ENCODE measurements at regions not wholly inside any gene's neighbourhood (a gene's known extent, or its start where the extent isn't known, plus 50 kb on each side); places are given as distances from the start of the nearest gene placed in this dataset.
"Not testable (repeated sequence)": the region's sequence is repeated elsewhere in the genome, so short reads cannot be mapped to it uniquely, and the experiment has no call there.

DNA sequence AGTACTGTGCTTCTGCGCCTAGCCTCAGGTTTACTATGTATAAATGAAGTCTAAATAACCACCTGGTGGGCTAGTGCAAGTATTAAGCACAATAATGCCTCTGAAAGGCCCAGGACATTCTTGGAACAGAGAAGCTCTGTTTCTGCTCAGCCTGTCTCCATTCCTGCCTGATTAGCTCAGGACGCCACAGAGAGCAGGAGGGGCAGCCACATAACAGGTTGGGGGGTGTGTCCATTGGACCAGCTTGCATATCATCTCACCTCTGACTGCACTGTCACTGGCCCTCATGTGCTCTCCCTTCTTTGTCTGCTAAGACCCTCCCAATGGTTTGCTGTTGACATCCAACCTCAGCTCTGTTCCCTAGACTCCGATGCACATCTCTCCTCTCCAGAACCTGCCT is 52.8 kb upstream of the IKZF1 start:
- DNase-seq: no peak

DNA sequence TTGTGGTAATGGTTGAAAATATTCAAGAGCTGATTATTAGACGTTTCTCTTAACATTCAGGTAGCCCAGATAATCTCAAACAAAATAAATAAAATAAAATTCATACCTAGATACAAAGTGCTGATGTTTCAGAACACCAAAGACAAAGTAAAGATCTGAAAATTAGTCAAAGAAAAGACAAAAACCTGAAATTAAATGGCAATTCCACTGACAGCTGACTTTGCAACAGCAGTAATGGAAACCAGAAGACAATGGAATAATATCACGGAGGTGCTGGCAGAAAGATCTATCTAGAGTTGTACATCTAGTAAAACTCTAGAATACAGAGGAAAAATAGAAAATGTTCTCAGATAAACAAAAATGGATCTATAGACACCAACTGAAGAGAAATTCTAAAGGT is 58.0 kb upstream of the IKZF1 start:
- DNase-seq: no peak

DNA sequence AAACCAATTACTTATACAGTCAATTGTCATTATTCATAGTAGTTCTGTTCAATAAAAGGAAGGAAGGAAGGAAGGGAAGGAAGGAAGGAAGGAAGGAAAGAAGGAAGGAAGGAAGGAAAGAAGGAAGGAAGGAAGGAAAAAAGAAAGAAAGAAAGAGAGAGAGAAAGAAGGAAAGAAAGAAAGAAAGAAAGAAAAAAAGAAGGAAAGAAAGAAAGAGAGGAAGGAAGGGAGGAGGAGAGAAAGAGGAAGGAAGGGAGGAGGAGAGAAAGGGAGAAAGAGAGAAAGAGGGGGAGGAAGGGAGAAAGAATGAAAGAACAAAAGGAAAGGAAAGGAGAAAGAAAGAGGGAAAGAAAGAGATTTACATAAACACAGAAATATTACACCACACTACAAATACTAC is 62.4 kb upstream of the IKZF1 start:
- not testable (repeated sequence) for DNase-seq

- DNase-seq: not testable (repeated sequence)
Observed at GRCh38 chr7:50240699-50241098, 63.8 kb upstream of the IKZF1 start.

DNA sequence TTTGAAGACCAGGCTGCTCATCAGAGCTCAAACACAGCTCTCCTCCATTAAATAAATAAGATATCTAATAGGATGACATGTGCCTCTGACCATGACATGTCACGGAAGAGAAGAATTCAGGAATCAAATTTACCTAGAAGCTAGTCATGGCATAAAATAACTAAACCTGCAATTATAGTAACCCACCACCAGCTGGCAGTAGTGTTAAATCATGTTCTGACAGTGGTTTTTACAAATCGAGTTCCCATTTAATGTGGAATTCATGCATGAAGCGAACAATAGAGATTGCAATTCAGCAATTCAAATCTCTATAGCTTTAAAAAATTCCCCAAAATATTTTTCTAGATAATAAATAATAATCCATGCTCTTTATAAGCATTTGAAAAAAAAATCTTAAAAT is 74.6 kb upstream of the IKZF1 start:
- DNase-seq: no peak

DNA sequence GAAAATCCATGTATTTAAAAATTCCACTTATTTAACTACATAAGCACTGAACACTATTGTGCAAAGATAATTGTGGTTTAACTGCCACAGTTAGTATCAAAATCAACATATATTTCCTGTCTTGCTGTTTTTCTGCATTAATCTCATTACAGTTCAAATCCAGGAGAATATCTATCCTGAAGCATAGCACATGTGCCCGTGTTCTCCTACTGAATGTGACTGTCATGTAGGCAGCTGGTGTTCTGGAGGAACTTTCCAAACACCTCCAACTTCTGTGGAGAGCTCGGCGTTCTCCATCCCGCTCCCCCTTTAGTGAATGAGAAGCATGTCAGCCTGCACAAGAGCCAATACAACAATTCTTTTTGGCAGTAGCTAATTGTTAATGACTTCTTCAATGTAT is 76.4 kb upstream of the IKZF1 start:
- no peak for DNase-seq

DNA sequence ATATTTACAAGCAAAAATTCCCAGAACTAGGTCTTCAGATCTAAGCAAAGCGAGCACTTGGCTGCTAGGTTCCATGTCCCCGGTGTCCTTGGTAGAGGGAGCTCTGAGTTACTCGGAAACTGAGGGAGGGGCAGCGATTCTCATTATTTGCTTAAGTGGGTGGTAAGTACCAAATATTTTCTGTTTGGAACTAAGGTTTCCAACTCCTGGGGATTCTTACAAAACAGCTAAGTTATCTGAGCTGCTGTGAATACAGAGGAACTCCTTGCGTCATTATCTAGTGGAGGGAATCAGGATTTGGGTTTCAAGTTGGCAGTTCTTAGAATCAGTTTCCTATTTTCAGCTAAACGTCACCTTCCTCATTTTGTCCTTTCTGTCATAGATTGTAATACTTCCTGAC is 76.8 kb upstream of the IKZF1 start:
- DNase-seq: no peak

GRCh38 chr7:50226669-50227068 is 77.8 kb upstream of the IKZF1 start:
- no peak for DNase-seq

- DNase-seq: no peak
Observed at GRCh38 chr7:50226145-50226544, 78.4 kb upstream of the IKZF1 start.

GRCh38 chr7:50221433-50221832 is 83.1 kb upstream of the IKZF1 start:
- no peak for DNase-seq

GRCh38 chr7:50221028-50221427 is 83.5 kb upstream of the IKZF1 start:
- DNase-seq: no peak

- DNase-seq: no peak
Observed at GRCh38 chr7:50220273-50220672, 84.2 kb upstream of the IKZF1 start.

GRCh38 chr7:50217821-50218281 is 86.7 kb upstream of the IKZF1 start:
- no peak for DNase-seq

DNA sequence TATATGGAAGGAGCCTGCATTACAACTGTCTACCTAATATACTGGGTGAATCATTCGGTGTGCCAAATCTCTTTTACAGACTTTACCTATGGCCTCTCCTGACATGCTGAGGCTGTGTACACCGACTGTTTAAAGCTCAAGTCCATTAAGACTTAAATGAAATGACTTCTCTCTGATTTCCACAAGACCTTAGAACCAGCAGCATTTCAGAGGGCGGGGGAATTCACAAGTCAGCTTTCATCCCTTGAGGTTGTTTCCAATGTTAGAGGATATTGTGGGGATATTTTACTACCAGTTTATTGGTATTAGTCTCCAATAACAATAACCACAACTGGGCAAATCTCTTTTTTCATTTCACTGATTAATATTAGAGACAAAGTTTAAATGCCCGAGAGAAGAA is 87.1 kb upstream of the IKZF1 start:
- DNase-seq: no peak

- no peak for DNase-seq
Observed at GRCh38 chr7:50216626-50217025, 87.9 kb upstream of the IKZF1 start.

GRCh38 chr7:50214771-50215170 is 89.7 kb upstream of the IKZF1 start:
- DNase-seq: no peak

- no peak for DNase-seq
Observed at GRCh38 chr7:50214126-50214670, 90.3 kb upstream of the IKZF1 start.

DNA sequence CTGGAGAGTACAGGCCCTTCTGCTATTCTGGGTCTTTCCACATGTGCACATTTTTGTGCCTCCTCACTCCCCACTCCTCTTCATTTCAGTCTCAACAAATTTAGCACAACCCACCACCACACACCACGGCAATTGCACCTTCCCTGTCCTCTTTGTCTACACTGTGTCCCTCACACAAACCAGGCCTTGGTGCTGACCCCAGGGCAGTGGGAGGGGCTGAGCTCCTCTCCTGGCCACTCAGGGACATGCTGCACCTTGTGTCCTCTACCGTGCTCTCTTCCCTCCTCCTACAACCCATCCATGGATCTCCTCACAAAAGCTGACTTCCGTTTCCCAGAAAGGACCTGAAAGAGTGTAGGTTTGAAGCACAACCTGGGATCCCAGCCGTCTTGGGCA is 90.9 kb upstream of the IKZF1 start:
- no peak for DNase-seq

DNA sequence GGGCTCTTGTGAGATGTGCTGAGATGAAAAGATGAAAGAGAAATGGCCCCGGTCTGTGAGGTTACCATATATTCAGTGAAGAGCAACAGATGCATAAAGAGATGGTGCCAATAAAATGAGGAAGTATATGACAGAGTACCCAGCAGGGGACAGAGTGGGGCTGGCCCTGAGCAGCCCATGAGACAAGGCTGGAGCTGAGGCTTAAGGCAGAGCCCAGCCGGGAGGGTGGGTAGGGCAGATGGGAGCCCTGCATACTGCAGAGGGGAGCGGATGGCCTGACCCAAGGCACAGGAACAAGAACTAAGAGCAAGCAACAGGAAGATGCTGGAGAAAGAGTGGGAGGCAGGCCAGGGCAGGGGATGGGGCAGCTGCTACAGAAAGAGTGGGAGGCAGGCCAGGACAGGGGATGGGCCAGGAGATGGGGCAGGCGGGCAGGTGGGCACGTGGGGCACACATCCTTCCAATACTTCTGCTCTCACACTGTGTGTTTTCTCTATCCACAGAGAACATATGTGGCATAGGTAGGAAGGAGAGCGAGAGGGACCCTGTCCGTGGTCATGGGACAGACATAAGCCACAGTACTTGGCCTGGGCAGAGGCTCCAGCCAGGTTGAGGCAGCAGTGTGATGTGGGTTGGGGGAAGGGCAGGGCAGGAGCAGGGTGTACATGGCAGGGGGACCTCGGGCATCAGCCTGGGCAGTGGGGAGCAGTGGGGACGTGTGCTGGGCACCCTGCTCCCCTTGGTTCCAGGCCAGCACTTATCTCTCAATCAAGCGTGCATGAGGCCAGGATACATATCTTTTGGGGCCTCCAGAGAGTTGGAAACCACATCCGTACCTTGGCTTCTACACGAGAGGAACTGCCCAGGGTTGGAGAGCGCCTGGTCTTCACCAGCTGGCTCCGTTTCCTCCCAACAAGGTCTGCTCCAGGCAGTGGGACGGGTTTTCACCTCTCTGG is 91.6 kb upstream of the IKZF1 start:
- DNase-seq: no peak

DNA sequence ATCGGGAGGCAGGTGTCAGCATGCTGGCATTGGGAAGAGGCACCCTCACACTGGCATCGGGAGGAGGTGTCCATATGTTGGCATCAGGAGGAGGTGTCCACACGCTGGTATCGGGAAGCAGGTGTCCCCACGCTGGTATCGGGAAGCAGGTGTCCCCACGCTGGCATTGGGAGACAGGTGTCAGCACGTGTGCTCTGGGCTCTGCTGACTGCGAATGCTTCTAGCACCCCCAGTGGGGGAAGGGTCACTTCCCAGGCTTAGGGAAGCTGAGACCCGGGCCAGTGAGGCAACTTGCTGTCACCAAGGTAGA is 92.5 kb upstream of the IKZF1 start:
- DNase-seq: no peak

GRCh38 chr7:50211130-50212015 is 93.1 kb upstream of the IKZF1 start:
- no peak for DNase-seq

GRCh38 chr7:50210706-50211115 is 93.8 kb upstream of the IKZF1 start:
- no peak for DNase-seq

GRCh38 chr7:50209461-50210135 is 94.9 kb upstream of the IKZF1 start:
- DNase-seq: no peak
